Activated CD4-positive, alpha-beta T cell treated with anti-CD3 and anti-CD28 coated beads, Interleukin-2, amount 50 U/mL, for 16 hours (primary cell): ENCODE measurements at regions not wholly inside any gene's neighbourhood (a gene's known extent, or its start where the extent isn't known, plus 50 kb on each side); places are given as distances from the start of the nearest gene placed in this dataset.

Experiments used
- DNase-seq: peaks from one replicate; pipeline ENCODE4 v3.0.0-alpha.2; 2020

- DNase-seq: no peak
Measured at GRCh38 chr5:133905424-133905823, 63.0 kb downstream of the C5orf15 start.

GRCh38 chr5:133904641-133905040, 63.8 kb downstream of the C5orf15 start:
- DNase-seq: no peak

- DNase-seq: no peak
Measured at GRCh38 chr5:133902511-133903118, 65.8 kb downstream of the C5orf15 start.

- no peak for DNase-seq
Measured at GRCh38 chr5:133900534-133901270, 67.7 kb downstream of the C5orf15 start.

- no peak for DNase-seq
Measured at GRCh38 chr5:133899506-133899905, 68.9 kb downstream of the C5orf15 start.

- no peak for DNase-seq
Measured at GRCh38 chr5:133898440-133898839, 70.0 kb downstream of the C5orf15 start.

GRCh38 chr5:133897431-133897830, 71.0 kb downstream of the C5orf15 start:
- no peak for DNase-seq

GRCh38 chr5:133896873-133897272, 71.6 kb downstream of the C5orf15 start:
- DNase-seq: no peak

- no peak for DNase-seq
Measured at GRCh38 chr5:133895979-133896845, 72.2 kb downstream of the C5orf15 start.

- DNase-seq: no peak
Measured at GRCh38 chr5:133894143-133894542, 74.3 kb downstream of the C5orf15 start.

GRCh38 chr5:133892774-133893173, 75.7 kb downstream of the C5orf15 start:
- no peak for DNase-seq

GRCh38 chr5:133892306-133892705, 76.1 kb downstream of the C5orf15 start:
- no peak for DNase-seq

- no peak for DNase-seq
Measured at GRCh38 chr5:133891390-133891789, 77.0 kb downstream of the C5orf15 start.

- DNase-seq: no peak
Measured at GRCh38 chr5:133890776-133891280, 77.6 kb downstream of the C5orf15 start.

GRCh38 chr5:133890314-133890713, 78.1 kb downstream of the C5orf15 start:
- no peak for DNase-seq

- DNase-seq: no peak
Measured at GRCh38 chr5:133889271-133889905, 79.0 kb downstream of the C5orf15 start.

GRCh38 chr5:133888625-133888991, 79.8 kb downstream of the C5orf15 start:
- DNase-seq: no peak

GRCh38 chr5:133885566-133885965, 82.9 kb downstream of the C5orf15 start:
- no peak for DNase-seq

GRCh38 chr5:133884569-133885311, 83.7 kb downstream of the C5orf15 start:
- no peak for DNase-seq

- no peak for DNase-seq
Measured at GRCh38 chr5:133883916-133884315, 84.5 kb downstream of the C5orf15 start.

- no peak for DNase-seq
Measured at GRCh38 chr5:133882846-133883245, 85.6 kb downstream of the C5orf15 start.

- DNase-seq: no peak
Measured at GRCh38 chr5:133882389-133882695, 86.1 kb downstream of the C5orf15 start.
